GM23248 (cell line): ENCODE measurements at regions not wholly inside any gene's neighbourhood (a gene's known extent, or its start where the extent isn't known, plus 50 kb on each side); places are given as distances from the start of the nearest gene placed in this dataset.

Experiments
- EZH2 ChIP-seq: fragments of 200-600 bp; sonication (generic); IDR thresholded peaks from 2 replicates; pipeline ENCODE4 v1.6.1; 2018; ENCODE audit warnings: antibody characterized with exemption, mild to moderate bottlenecking; ENCODE audit not compliant: insufficient read depth, poor library complexity, severe bottlenecking
- EZH2phosphoT487 ChIP-seq: fragments of 200-600 bp; sonication (generic); IDR thresholded peaks from 2 replicates; pipeline ENCODE4 v1.6.1; 2018; ENCODE audit warnings: antibody characterized with exemption, moderate library complexity, mild to moderate bottlenecking, low read depth; ENCODE audit not compliant: insufficient read depth

DNA sequence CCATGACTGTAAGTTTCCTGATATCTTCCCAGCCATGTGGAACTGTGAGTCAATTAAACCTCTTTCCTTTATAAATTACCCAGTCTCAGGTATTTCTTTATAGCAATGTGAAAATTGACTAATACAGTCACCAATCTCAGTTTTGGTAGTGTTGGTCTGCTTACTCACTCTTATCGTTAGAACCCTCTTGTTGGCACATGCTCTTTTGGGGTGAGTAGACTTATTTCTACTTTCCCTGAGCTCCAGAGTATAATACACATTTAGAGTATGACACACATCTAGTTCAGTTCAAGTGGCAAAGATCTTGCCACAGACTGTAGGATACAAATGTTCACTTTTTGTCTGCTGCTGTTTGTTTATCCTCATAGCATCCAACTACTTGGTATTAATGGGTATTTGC, 347.5 kb upstream of the CELF4 start:
- TF ChIP-seq EZH2 (no peak), EZH2phosphoT487 (no peak)
